PC-9 (cell line): ENCODE measurements at regions not wholly inside any gene's neighbourhood (a gene's known extent, or its start where the extent isn't known, plus 50 kb on each side); places are given as distances from the start of the nearest gene placed in this dataset.

Experiments used
- BruUV-seq: library from RNA; stranded (reverse); fragments of 400-500 nt; replicated peaks from 2 replicates; lab custom pipeline; 2021; lab: Mats Ljungman, UMichigan
- CTCF ChIA-PET: fragments of 300-600 bp; sonication (Branson Sonifier 250); formaldehyde crosslinking; loops from one replicate; lab custom pipeline; 2022; ENCODE audit warnings: antibody characterized with exemption; lab: Charles Lee
- POLR2A ChIA-PET: fragments of 300-600 bp; sonication (Branson Sonifier 250); formaldehyde crosslinking; loops from one replicate; lab custom pipeline; 2022; ENCODE audit warnings: antibody characterized with exemption; ENCODE audit not compliant: unreplicated experiment; lab: Charles Lee
- DNase-seq, 2 experiments: peaks; one replicate each; pipeline versions ENCODE4 v3.0.0 to v3.0.0-alpha.2; 2015 to 2022; ENCODE audit warnings: mixed read lengths in 1 of 2
- H2AFZ ChIP-seq: fragments of 200-600 bp; sonication (generic); 2 replicates; pipeline ENCODE4 v1.8.1; 2017; ENCODE audit warnings: antibody characterized with exemption
- H3F3A ChIP-seq: fragments of 200-600 bp; sonication (generic); 2 replicates; pipeline ENCODE4 v1.8.1; 2017; ENCODE audit warnings: antibody characterized with exemption, mild to moderate bottlenecking, low read depth; ENCODE audit not compliant: insufficient read depth
- H3K27ac ChIP-seq: fragments of 200-600 bp; sonication (generic); 2 replicates; pipeline ENCODE4 v1.6.1; 2016; ENCODE audit warnings: mixed run types
- H3K27me3 ChIP-seq: fragments of 200-600 bp; sonication (generic); 2 replicates; pipeline ENCODE4 v1.6.1; 2016; ENCODE audit warnings: low read depth, mixed run types; ENCODE audit not compliant: insufficient read depth
- H3K36me3 ChIP-seq: fragments of 200-600 bp; sonication (generic); 2 replicates; pipeline ENCODE4 v1.6.1; 2016; ENCODE audit warnings: low read depth, mixed run types
- H3K4me1 ChIP-seq: fragments of 200-600 bp; sonication (generic); replicated peaks from 2 replicates; pipeline ENCODE4 v1.6.1; 2016; ENCODE audit warnings: mixed run types; ENCODE audit not compliant: insufficient read depth
- H3K4me2 ChIP-seq: fragments of 200-600 bp; sonication (generic); 2 replicates; pipeline ENCODE4 v1.6.1; 2017; ENCODE audit warnings: mixed run types
- H3K4me3 ChIP-seq: fragments of 200-600 bp; sonication (generic); 2 replicates; pipeline ENCODE4 v1.6.1; 2016; ENCODE audit warnings: mixed run types
- H3K79me2 ChIP-seq: fragments of 200-600 bp; sonication (generic); 2 replicates; pipeline ENCODE4 v1.6.1; 2017; ENCODE audit warnings: low read depth, mixed run types
- H3K9me2 ChIP-seq: fragments of 200-600 bp; sonication (generic); 2 replicates; pipeline ENCODE4 v1.8.1; 2017; ENCODE audit warnings: mild to moderate bottlenecking; ENCODE audit not compliant: insufficient read depth
- H3K9me3 ChIP-seq: fragments of 200-600 bp; sonication (generic); 2 replicates; pipeline ENCODE4 v1.8.1; 2016; ENCODE audit warnings: low read depth; ENCODE audit not compliant: insufficient read depth
- H4K20me1 ChIP-seq: fragments of 200-600 bp; sonication (generic); 2 replicates; pipeline ENCODE4 v1.8.1; 2017; ENCODE audit not compliant: insufficient read depth
- EZH2 ChIP-seq: fragments of 200-600 bp; sonication (generic); IDR thresholded peaks from 2 replicates; pipeline ENCODE4 v1.8.0; 2017; ENCODE audit warnings: antibody characterized with exemption, low read depth
- intact Hi-C: fragments of 100-400 bp; cut with micrococcal nuclease; formaldehyde crosslinking; loops from one replicate; pipeline ENCODE4 v1.10.0; 2022; ENCODE audit not compliant: unreplicated experiment
- TF ChIP-seq, protein P1 (sequence below): fragments of 200-600 bp; sonication (generic); conservative IDR thresholded peaks from 2 replicates; pipeline ENCODE4 v1.6.1; 2017; ENCODE audit warnings: mixed run types, antibody characterized with exemption, mild to moderate bottlenecking, moderate library complexity

DNA sequence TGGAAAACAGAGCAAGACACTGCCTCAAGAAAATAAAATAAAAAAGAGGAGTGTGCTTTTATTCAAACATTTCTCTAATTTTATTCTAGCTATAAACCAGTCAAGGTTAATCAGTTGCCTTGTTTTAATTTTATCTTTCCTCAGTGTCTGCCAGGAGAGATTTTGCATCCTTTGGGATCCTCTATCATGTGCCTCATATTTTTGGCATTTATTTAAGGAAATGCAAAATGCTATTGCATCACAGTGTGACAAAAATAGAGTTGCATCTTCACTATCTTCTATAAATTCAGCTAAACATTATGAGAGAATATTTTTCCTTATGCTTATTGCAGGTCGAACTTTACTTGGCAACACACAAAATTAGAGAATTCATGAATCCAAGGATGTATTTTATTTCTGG is 639.0 kb upstream of the KLF12 start:
- BruUV-seq: no TSS peak
- POLR2A ChIA-PET: no interaction called here
- Histone ChIP-seq H3K9me2 (no peaks in the 10 kb centered on the region), H3K36me3 (no peaks in the 10 kb centered on the region), H3K27ac (no peak overlapping the region), H3F3A (no peaks in the 10 kb centered on the region), H3K4me1 (no peaks in the 10 kb centered on the region), H3K4me2 (no peak overlapping the region), H2AFZ (no peak overlapping the region), H3K27me3 (no peaks in the 10 kb centered on the region), H3K9me3 (no peaks in the 10 kb centered on the region), H4K20me1 (no peaks in the 10 kb centered on the region), H3K79me2 (no peaks in the 10 kb centered on the region), H3K4me3 (no peak overlapping the region)
- intact Hi-C loops: no loop called here
- CTCF ChIA-PET: no interaction called here
- no peak for TF ChIP-seq EZH2
- TF ChIP-seq, protein P1, sequence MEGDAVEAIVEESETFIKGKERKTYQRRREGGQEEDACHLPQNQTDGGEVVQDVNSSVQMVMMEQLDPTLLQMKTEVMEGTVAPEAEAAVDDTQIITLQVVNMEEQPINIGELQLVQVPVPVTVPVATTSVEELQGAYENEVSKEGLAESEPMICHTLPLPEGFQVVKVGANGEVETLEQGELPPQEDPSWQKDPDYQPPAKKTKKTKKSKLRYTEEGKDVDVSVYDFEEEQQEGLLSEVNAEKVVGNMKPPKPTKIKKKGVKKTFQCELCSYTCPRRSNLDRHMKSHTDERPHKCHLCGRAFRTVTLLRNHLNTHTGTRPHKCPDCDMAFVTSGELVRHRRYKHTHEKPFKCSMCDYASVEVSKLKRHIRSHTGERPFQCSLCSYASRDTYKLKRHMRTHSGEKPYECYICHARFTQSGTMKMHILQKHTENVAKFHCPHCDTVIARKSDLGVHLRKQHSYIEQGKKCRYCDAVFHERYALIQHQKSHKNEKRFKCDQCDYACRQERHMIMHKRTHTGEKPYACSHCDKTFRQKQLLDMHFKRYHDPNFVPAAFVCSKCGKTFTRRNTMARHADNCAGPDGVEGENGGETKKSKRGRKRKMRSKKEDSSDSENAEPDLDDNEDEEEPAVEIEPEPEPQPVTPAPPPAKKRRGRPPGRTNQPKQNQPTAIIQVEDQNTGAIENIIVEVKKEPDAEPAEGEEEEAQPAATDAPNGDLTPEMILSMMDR: no peak
- DNase-seq: no peak

DNA sequence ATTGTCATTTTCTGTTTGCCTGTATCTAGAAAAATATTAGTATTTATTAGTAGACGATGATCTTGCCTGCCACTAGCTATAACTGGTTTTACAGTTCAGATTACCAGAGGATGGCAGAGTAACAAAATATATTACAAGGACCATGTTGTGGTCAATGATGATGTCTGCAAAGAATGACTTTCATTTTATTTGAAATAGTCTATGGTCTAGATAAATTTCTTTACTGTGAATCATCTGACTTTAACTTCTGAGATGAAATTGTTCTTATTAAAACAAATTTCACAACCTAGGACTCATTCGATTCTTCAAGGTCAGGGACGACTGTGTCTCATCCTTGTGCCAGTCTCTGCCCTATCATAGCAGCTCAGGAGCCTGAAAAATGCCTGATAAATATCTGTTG is 637.8 kb upstream of the KLF12 start:
- no peak overlapping the region for H3K4me3 ChIP-seq
- DNase-seq: no peak
- no peaks in the 10 kb centered on the region for H3K79me2 ChIP-seq
- no peaks in the 10 kb centered on the region for H3K9me3 ChIP-seq
- no peak overlapping the region for H3K4me2 ChIP-seq
- BruUV-seq: no TSS peak
- no peaks in the 10 kb centered on the region for H4K20me1 ChIP-seq
- POLR2A ChIA-PET: no interaction called here
- TF ChIP-seq, protein P1: no peak
- no peaks in the 10 kb centered on the region for H3K9me2 ChIP-seq
- no peaks in the 10 kb centered on the region for H3K36me3 ChIP-seq
- H3F3A ChIP-seq: no peaks in the 10 kb centered on the region
- no peaks in the 10 kb centered on the region for H3K4me1 ChIP-seq
- no peaks in the 10 kb centered on the region for H3K27me3 ChIP-seq
- H2AFZ ChIP-seq: no peak overlapping the region
- intact Hi-C loops: no loop called here
- CTCF ChIA-PET: no interaction called here
- H3K27ac ChIP-seq: no peak overlapping the region

DNA sequence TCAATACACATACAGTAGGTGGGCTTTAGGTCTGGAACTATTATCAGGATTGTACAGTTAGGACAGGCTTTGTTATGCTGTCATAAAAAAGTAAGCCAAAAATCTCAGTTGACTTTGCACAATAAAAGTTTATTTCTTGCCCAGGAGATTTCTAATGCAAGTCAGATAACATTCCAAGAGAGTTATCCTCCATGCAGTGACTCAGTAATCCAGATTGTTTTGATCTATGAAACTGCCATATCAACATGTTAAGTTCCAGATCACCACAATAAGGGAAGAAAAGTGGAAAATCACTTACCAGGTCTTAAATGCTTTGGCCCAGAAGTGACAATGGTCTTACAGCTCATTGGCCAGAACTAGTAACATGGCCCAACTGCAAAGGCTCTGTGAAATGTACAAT is 636.2 kb upstream of the KLF12 start:
- intact Hi-C loops: no loop called here
- no peaks in the 10 kb centered on the region for H3K4me1 ChIP-seq

More for the DNA sequence above, 636.2 kb upstream of the KLF12 start:
- BruUV-seq: no TSS peak
- H3K27ac ChIP-seq: no peak overlapping the region
- no peaks in the 10 kb centered on the region for H3K9me3 ChIP-seq
- H3K79me2 ChIP-seq: no peaks in the 10 kb centered on the region
- no peak overlapping the region for H3K4me3 ChIP-seq
- no peak overlapping the region for H2AFZ ChIP-seq
- no peaks in the 10 kb centered on the region for H3F3A ChIP-seq
- no peaks in the 10 kb centered on the region for H3K27me3 ChIP-seq
- no peak for TF ChIP-seq EZH2
- TF ChIP-seq, protein P1: no peak
- no peaks in the 10 kb centered on the region for H3K36me3 ChIP-seq
- no peak for DNase-seq
- ChIA-PET CTCF (no interaction called here), POLR2A (no interaction called here)
- H3K9me2 ChIP-seq: no peaks in the 10 kb centered on the region
- H3K4me2 ChIP-seq: no peak overlapping the region
- H4K20me1 ChIP-seq: no peaks in the 10 kb centered on the region
